ENCODE measurements at regions not wholly inside any gene's neighbourhood (a gene's known extent, or its start where the extent isn't known, plus 50 kb on each side); places are given as distances from the start of the nearest gene placed in this dataset.
A peak's percentile ranks its signal among the peaks of the same experiment; 100 is the strongest.

DNA sequence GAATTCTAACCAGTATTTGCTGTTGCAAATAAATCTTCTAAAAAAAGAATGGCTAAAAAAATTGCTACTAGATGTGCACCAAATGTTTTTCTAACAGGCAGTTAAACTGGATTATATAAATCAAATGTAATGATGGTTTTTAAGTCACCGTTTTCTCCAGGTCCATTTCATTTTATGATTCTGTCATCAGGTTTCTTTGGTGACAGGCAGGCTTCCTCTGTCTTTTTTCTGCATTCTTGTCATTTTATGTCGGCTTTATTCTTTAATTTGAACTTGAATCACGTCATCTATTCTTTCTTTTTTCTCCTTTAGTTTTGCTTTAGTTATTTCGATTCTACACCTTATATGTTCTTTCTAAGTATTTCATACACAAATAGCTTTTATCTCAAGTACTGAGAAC is 212.5 kb downstream of the SOCS6 start (continued):
- TF ChIP-seq RAD21 (conservative IDR thresholded peaks at IDR 0.05 in 1 of 2, IDR thresholded peaks at IDR 0.05 in 1 of 2), result no peak
- TF ChIP-seq NPAS2 (CRISPR knock-in tag; IDR thresholded peaks at IDR 0.05; ENCODE audit: borderline replicate concordance), result no peak
- TF ChIP-seq RCOR1 (IDR thresholded peaks at IDR 0.05; ENCODE audit: low read depth, low read length), result no peak
- TF ChIP-seq, protein P1, sequence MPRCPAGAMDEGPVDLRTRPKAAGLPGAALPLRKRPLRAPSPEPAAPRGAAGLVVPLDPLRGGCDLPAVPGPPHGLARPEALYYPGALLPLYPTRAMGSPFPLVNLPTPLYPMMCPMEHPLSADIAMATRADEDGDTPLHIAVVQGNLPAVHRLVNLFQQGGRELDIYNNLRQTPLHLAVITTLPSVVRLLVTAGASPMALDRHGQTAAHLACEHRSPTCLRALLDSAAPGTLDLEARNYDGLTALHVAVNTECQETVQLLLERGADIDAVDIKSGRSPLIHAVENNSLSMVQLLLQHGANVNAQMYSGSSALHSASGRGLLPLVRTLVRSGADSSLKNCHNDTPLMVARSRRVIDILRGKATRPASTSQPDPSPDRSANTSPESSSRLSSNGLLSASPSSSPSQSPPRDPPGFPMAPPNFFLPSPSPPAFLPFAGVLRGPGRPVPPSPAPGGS (IDR thresholded peaks at IDR 0.05), result no peak

DNA sequence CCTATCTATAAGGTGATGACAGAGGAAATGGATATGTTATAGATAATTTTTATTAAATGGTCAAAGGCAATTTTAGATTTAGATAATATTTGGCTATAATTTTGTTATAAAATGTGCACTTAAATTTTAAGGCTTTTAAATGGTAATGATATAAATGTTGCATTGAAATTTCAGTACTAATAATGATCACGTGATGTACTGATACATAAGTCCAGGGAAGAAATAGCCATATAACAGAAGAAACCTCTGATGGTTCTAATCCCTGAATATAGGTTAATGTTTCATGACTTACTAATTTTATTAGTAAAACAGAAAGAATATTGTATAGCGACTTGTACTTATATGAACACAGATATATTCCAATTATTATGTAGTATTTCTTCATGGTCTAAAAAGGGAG is 211.9 kb downstream of the SOCS6 start:
- Histone ChIP-seq H3K9me3 (no peaks in the 10 kb centered on the region), H3K4me1 (no peaks in the 10 kb centered on the region), H3K4me3 (no peak overlapping the region), H3K4me2 (no peak overlapping the region), H3K27ac (no peak overlapping the region)
- DNase-seq (ENCODE audit: low read depth in 1 of 2, low spot score in 1 of 2), result no peak
- no peak for FAIRE-seq
- no peak for TF ChIP-seq RCOR1 (IDR thresholded peaks at IDR 0.05; ENCODE audit: low read depth, low read length)
- TF ChIP-seq, protein P2, sequence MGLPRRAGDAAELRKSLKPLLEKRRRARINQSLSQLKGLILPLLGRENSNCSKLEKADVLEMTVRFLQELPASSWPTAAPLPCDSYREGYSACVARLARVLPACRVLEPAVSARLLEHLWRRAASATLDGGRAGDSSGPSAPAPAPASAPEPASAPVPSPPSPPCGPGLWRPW (IDR thresholded peaks at IDR 0.05), result no peak
- TF ChIP-seq HOXB5 (CRISPR knock-in tag; IDR thresholded peaks at IDR 0.05), result no peak
- TF ChIP-seq PHF8 (IDR thresholded peaks at IDR 0.05; ENCODE audit: borderline replicate concordance, low read depth), result no peak
- no peak for TF ChIP-seq CBX2 (IDR thresholded peaks at IDR 0.05; ENCODE audit: borderline replicate concordance, low read depth)
- TF ChIP-seq EP300 (IDR thresholded peaks at IDR 0.05), result no peak
- TF ChIP-seq HEYL (CRISPR knock-in tag; IDR thresholded peaks at IDR 0.05), result no peak
- no peak for TF ChIP-seq NPAS2 (CRISPR knock-in tag; IDR thresholded peaks at IDR 0.05; ENCODE audit: borderline replicate concordance)
- TF ChIP-seq POLR2AphosphoS2 (conservative IDR thresholded peaks at IDR 0.05; ENCODE audit: low read length), result no peak
- TF ChIP-seq KDM5A (IDR thresholded peaks at IDR 0.05), result no peak
- CTCF ChIA-PET, result interaction anchor here (1.9 kb wide), 1 partner anchor 10 kb away, joined by 14 read pairs; no protein-coding TSS in a partner anchor
- POLR2A ChIA-PET, result no interaction called here
- no peak for ATAC-seq
- WGBS (ENCODE audit: missing lambda C conversion rate), result 31% methylated on average over 2 of the region's 2 CpGs

DNA sequence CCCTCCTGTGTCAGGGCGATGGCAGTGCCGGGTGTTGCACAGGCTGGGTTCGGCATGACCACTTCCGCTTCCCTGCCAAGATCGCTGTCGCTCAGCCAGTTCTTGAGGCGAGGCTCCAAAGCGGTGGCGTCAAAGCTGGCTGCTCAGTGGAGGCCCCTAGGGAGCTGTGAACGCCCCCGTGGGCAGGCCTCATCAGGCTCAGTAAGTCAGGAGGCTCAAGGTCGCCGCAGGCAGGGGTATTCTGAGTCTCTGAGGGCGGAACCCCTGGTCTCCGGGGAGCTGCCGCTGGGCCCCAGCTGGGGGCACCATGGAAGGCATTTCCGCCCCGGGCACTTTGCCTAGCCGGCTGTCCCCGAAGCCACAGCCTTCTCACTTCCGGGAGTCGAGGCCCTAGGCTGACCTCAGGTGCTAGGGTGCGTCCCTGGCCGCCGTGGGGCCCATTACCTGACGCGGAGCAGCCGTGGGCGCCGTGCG is 210.4 kb downstream of the SOCS6 start:
- Histone ChIP-seq H3K9me3 (no peaks in the 10 kb centered on the region), H3K27ac (no peak overlapping the region), H3K4me1 (no peaks in the 10 kb centered on the region), H3K4me2 (no peak overlapping the region), H3K4me3 (no peak overlapping the region)
- FAIRE-seq (no peak), ATAC-seq (0 out of 6 replicates have a peak, but pooled peaks of 1 of the 2 experiments have one; percentile 47), DNase-seq (ENCODE audit: low read depth in 1 of 2, low spot score in 1 of 2) (no peak)
- WGBS (ENCODE audit: missing lambda C conversion rate), result 88% methylated on average over 17 of the region's 31 CpGs
- CTCF ChIA-PET, result interaction anchor here (1.9 kb wide), 1 partner anchor 9 kb away, joined by 14 read pairs; no protein-coding TSS in a partner anchor
- no peak for TF ChIP-seq RAD21 (conservative IDR thresholded peaks at IDR 0.05 in 1 of 2, IDR thresholded peaks at IDR 0.05 in 1 of 2)
- TF ChIP-seq, protein P3, sequence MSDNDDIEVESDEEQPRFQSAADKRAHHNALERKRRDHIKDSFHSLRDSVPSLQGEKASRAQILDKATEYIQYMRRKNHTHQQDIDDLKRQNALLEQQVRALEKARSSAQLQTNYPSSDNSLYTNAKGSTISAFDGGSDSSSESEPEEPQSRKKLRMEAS (IDR thresholded peaks at IDR 0.05), result no peak
- TF ChIP-seq, protein P4, sequence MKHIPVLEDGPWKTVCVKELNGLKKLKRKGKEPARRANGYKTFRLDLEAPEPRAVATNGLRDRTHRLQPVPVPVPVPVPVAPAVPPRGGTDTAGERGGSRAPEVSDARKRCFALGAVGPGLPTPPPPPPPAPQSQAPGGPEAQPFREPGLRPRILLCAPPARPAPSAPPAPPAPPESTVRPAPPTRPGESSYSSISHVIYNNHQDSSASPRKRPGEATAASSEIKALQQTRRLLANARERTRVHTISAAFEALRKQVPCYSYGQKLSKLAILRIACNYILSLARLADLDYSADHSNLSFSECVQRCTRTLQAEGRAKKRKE (CRISPR knock-in tag; IDR thresholded peaks at IDR 0.05; ENCODE audit: low read depth), result no peak
- no peak for TF ChIP-seq TP53 (CRISPR knock-in tag; IDR thresholded peaks at IDR 0.05)
- TF ChIP-seq FOSB (CRISPR knock-in tag; IDR thresholded peaks at IDR 0.05), result no peak
- no peak for TF ChIP-seq KDM1A (IDR thresholded peaks at IDR 0.05; ENCODE audit: low read depth)
- no peak for TF ChIP-seq ESRRA (IDR thresholded peaks at IDR 0.05; ENCODE audit: borderline replicate concordance, low read length)
- no peak for TF ChIP-seq NR3C1 (IDR thresholded peaks at IDR 0.05)
- TF ChIP-seq, protein P1 (IDR thresholded peaks at IDR 0.05), result no peak
- TF ChIP-seq TFCP2L1 (CRISPR knock-in tag; IDR thresholded peaks at IDR 0.05), result no peak
- no peak for TF ChIP-seq PHF8 (IDR thresholded peaks at IDR 0.05; ENCODE audit: borderline replicate concordance, low read depth)
- no peak for TF ChIP-seq RFX5 (IDR thresholded peaks at IDR 0.05)
- TF ChIP-seq JUN (IDR thresholded peaks at IDR 0.05), result no peak
- TF ChIP-seq FOSL2 (IDR thresholded peaks at IDR 0.05), result no peak
- TF ChIP-seq FOSL2 (CRISPR knock-in tag; IDR thresholded peaks at IDR 0.05), result no peak
- TF ChIP-seq BHLHE40 (IDR thresholded peaks at IDR 0.05; ENCODE audit: low read depth, low read length), result no peak
- TF ChIP-seq, protein P2 (IDR thresholded peaks at IDR 0.05), result no peak
- TF ChIP-seq RNF2 (IDR thresholded peaks at IDR 0.05; ENCODE audit: borderline replicate concordance, low read depth), result no peak
- no peak for TF ChIP-seq FOXS1 (CRISPR knock-in tag; IDR thresholded peaks at IDR 0.05)
- POLR2A ChIA-PET, result no interaction called here
